GM13977 (cell line): ENCODE measurements at regions not wholly inside any gene's neighbourhood (a gene's known extent, or its start where the extent isn't known, plus 50 kb on each side); places are given as distances from the start of the nearest gene placed in this dataset.

Source experiments
- DNase-seq: peaks from one replicate; pipeline ENCODE4 v3.0.0; 2012; ENCODE audit warnings: low spot score
- in situ Hi-C: fragments of 300-500 bp; cut with MboI; formaldehyde crosslinking; loops from one replicate; pipeline ENCODE4 v1.12.0; 2022; ENCODE audit warnings: low sequenced_read_pairs, low pct_unique_long_range_greater_than_20kb, mixed read lengths, inconsistent platforms; ENCODE audit not compliant: unreplicated experiment
- TF ChIP-seq, protein P1 (sequence below): IDR thresholded peaks from 2 replicates; pipeline ENCODE4 v1.5.1; 2012; ENCODE audit warnings: mild to moderate bottlenecking, control low read depth; ENCODE audit not compliant: insufficient read depth; ENCODE audit errors: extremely low read depth, missing control alignments

DNA sequence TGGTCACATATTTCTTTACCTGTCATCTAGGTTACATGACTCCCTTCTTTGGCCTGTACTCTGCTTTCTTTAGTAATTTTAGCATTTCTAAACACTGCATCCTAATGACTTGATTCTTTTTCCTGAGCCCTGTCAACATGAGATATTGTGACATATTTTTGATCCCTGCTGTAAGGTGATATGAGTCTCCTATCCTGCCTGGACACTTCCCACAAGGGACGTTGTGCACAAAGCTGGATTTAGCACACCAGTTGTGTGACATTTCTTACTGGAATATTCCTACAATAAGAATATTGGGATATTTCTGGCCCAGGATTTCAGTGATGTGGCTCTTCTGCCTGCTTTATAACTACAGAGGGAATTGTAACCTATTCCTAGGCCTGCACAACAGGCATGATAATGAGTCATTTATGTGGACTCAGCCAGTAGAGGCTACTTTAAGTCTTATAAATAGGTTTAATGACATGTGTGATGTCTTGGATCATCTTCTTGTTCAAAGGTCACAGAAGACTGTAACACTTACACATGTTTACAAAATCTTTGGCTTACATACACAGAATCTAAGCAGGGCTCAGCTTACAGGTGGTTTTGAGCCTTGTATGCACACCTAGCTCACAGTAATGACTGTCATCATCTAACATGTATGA, 1009.4 kb upstream of the TSPY4 start:
- in situ Hi-C loops = no loop called here
- TF ChIP-seq, protein P1, sequence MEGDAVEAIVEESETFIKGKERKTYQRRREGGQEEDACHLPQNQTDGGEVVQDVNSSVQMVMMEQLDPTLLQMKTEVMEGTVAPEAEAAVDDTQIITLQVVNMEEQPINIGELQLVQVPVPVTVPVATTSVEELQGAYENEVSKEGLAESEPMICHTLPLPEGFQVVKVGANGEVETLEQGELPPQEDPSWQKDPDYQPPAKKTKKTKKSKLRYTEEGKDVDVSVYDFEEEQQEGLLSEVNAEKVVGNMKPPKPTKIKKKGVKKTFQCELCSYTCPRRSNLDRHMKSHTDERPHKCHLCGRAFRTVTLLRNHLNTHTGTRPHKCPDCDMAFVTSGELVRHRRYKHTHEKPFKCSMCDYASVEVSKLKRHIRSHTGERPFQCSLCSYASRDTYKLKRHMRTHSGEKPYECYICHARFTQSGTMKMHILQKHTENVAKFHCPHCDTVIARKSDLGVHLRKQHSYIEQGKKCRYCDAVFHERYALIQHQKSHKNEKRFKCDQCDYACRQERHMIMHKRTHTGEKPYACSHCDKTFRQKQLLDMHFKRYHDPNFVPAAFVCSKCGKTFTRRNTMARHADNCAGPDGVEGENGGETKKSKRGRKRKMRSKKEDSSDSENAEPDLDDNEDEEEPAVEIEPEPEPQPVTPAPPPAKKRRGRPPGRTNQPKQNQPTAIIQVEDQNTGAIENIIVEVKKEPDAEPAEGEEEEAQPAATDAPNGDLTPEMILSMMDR = no peak
- no peak for DNase-seq

DNA sequence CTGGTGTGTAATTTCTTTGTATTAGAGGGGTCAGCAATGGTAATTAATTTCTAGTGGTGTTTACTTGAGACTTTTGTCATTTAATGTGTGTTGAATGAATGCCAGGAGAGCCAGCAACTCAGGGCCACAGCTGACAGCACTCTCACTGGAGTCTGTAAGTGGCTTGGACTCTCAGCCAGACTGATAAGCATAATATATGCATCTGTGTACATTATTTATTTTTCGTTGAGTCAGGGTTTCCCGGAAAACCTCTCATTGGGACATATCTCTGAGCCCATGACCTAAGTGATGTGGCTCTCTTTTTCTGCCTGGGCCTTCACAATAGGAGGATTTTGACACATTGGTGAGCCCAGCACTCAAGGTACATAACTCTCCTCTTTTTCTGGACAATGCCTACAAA, 1007.8 kb upstream of the TSPY4 start:
- no peak for DNase-seq
- in situ Hi-C loops = no loop called here
- TF ChIP-seq, protein P1 = no peak

- in situ Hi-C loops = no loop called here
- DNase-seq = no peak
These were observed 1007.3 kb upstream of the TSPY4 start for GRCh38 chrY:8329929-8330328.

GRCh38 chrY:8333328-8333727, 1003.9 kb upstream of the TSPY4 start:
- DNase-seq = no peak
- in situ Hi-C loops = no loop called here
- TF ChIP-seq, protein P1 = no peak

More at GRCh38 chrY:8329929-8330328, 1007.3 kb upstream of the TSPY4 start:
- TF ChIP-seq, protein P1 = no peak

DNA sequence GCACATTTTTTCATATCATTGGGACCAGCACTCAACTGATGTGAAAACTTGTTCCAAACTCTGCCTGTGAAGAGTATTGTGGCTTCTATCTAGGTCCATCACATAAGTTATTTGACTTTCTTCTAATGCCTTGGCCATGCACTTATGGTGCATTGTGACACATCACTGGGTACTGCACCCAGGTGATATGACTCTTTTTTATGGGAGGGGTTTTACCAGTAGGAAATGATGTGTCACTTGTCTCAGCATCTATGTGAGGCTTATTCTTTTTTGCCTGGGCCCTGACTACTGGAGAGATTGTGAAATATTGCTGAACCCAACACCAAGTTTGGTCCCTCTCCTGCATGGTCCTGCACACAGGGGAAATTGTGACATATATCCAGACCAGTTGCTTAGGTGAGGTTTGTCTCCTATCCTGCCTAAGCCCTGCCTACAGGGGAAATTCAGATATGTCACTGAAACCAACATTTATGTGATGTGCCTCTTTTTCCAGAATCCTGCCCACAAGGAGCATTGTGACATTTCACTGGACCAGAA, 1001.9 kb upstream of the TSPY4 start:
- in situ Hi-C loops = no loop called here

GRCh38 chrY:8336112-8336774, 1001.0 kb upstream of the TSPY4 start:
- no peak for DNase-seq
- in situ Hi-C loops = no loop called here
- TF ChIP-seq, protein P1 = no peak

More for the DNA sequence above, 1001.9 kb upstream of the TSPY4 start:
- peak; percentile 0 for DNase-seq
- TF ChIP-seq, protein P1 = no peak
